ENCODE measurements at regions not wholly inside any gene's neighbourhood (a gene's known extent, or its start where the extent isn't known, plus 50 kb on each side); places are given as distances from the start of the nearest gene placed in this dataset.

- DNase-seq = peak in 1 of 2 experiments; percentile 22
These were observed 277.6 kb downstream of the BCOR start for GRCh38 chrX:39819921-39820849.

- DNase-seq = no peak
These were observed 276.6 kb downstream of the BCOR start for GRCh38 chrX:39820938-39821708.

- no peak for DNase-seq
These were observed 276.1 kb downstream of the BCOR start for GRCh38 chrX:39821709-39822095.

- no peak for DNase-seq
These were observed 275.5 kb downstream of the BCOR start for GRCh38 chrX:39822133-39822748.

- no peak for DNase-seq
These were observed 274.3 kb downstream of the BCOR start for GRCh38 chrX:39823424-39823823.

DNA sequence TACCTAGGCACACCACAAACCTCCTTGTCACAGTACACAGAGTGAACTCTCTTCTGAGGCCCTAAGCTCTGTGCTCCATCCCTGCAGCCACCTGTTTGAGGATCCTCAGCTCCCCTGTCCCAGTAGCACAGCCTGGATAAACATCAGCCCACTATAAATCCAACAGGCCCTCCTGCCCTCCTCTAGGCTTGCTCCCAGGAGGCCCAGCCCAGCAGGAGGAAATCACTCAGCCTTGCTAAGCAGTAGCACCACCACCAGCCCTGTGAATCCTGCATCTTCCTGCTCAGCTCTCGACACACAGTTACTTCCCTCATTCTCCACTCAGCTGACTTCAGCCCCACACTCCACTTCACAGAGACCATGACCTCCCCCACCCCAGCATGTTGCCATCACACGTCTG is 273.9 kb downstream of the BCOR start:
- no peak for DNase-seq

GRCh38 chrX:39826813-39827543 is 270.8 kb downstream of the BCOR start:
- DNase-seq = no peak

DNA sequence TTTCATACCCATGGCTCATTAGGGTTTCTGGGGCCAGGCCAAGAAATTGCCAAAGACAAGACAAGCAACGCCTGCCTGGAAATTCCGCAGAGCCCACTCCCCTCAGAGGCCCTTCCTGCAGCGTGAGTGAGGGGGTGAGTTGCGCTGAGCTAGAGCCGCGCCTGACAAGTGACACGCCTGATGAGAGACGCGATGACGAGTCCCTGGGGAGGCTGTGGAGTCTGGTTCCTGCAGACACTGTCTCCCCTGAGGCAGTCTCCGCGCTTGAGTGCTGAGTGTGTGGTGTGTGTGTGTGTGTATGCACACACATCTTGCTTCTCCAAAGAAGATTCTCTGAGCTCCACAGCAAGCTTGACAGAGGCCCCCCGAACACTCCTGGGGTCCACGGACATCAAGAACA is 269.8 kb downstream of the BCOR start:
- peak in 1 of 2 experiments; percentile 5 for DNase-seq

DNA sequence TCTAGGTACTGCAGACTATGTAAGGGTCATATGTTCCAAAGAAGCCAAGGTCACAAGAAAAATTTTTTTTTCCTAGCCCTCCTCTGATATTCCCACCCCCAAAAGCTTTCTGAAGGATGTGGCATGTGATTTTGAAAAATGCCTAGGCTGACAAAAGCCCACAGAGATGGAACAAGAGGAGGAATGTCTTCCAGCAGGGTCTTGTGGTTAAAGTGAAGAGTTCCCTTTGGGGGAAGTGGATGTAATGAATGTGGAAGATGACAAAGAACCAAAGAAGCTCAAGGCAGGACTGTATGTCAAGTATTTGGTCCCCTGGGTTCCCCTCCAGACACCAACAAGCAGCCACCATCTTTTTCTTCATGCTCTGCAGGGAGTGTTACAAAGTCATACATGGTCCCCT is 268.8 kb downstream of the BCOR start:
- DNase-seq = no peak

GRCh38 chrX:39829965-39830364 is 267.8 kb downstream of the BCOR start:
- no peak for DNase-seq

DNA sequence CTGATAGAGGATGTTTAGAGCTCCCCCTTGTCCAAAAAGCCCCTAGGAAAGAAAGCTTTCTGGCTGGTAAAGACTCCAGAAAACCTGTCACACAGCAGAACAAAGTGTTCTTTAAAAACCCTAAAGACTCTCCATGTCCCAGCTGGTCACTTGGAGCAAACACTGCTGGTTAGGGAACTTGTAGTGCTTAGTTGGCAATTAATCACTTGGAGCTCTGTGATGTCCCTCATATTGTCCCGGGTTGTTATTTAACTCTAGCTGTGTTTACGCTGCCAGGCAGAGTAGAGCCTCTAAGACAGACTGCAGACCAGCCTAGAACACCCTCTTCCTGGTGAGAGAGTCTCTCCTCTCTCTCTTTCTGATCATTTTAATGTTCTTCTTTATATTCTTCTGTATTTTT is 267.3 kb downstream of the BCOR start:
- DNase-seq = no peak

DNA sequence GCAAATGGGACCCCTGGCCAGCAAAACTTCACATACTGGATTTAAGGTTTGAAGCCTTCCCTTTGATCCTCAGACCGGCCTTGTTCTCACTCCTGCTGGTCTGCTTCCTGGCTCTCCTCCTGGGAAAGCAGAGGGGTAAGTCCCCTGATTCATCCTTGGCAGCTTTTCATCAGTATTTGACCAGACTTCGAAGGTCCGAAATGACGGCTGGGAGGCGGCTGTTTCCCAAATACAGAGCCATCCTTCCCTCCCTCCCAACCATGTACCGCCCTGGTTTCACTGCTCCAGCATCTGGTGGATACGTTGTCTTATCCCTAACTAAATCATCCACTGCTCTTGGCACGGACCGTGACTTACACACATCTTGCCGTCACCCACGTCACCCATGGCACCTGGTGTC is 265.5 kb downstream of the BCOR start:
- DNase-seq = no peak

GRCh38 chrX:39834600-39834999 is 263.2 kb downstream of the BCOR start:
- no peak for DNase-seq

DNA sequence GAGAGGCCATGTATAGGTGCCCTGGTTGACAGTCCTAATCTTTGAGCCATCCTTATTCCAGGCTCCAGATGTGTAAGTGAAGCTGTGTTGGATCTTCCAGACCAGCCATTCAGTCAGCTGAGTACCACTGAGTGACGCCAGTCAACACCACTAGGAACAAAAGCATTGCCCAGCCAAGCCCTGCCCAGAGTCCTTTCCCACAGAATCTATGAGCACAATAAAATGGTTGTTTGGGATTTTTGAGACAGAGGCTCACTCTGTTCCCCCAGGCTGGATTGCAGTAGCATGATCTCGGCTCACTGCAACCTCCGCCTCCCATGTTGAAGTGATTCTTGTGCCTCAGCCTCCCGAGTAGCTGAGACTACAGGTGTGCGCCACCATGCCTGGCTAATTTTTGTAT is 262.5 kb downstream of the BCOR start:
- DNase-seq = no peak

DNA sequence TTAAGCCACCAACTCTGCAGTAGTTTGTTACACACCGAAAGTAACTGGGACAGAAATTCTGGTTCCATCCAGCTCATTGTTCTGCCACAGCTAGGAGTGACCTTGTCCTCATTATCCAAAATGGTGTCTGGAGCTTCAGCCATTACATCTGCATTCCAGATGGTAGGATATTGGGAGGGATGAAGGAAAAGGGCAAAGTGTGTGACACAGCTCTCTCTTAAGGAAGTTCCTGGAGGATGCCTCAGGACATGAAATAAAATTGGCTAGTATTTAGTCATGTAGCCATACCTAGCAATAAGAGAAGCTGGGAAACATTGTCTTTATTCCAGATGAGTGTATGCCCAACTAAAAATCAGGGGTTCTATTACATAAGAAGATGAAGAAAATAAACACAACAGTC is 262.0 kb downstream of the BCOR start:
- no peak for DNase-seq

- no peak for DNase-seq
These were observed 260.8 kb downstream of the BCOR start for GRCh38 chrX:39836802-39837420.

DNA sequence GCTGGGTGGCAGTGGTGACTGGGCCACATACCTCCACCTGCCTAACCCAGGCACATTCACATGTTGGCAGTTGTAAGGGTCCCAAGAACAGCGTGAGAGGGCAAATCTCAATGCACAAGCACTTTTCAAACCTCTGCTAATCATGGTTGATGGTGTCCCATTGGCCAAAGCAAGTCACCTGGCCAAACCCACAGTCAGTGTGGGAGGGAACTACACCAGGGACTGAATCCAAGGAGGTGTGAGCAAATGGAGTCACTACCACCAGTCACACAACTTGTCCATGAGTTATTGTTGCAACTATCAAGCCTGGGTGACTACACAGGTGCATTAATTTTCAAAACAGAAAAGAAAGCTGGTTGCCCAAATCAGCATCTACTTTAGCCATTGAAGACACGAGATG is 260.1 kb downstream of the BCOR start:
- DNase-seq = no peak

DNA sequence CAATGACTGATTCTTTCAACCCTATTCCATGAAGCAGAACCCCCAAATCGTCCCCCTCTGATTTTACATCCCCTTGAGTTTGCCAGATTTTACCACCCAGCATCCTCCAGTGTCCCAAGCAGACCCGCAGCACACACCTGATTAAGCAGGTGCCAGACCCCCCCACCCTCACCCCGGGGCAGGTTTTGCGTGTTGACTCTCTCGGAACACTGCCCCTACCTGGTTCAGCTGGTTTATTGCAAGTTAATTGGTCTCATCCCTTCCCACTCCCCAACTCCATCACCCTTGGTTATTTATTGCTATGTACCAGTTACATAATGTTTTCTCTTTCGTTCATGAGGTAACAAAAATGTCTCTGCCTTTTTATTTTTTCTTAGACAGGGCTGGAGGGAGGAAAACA is 258.4 kb downstream of the BCOR start:
- DNase-seq = no peak

GRCh38 chrX:39840133-39840532 is 257.6 kb downstream of the BCOR start:
- DNase-seq = no peak

- no peak for DNase-seq
These were observed 257.1 kb downstream of the BCOR start for GRCh38 chrX:39840581-39841093.

DNA sequence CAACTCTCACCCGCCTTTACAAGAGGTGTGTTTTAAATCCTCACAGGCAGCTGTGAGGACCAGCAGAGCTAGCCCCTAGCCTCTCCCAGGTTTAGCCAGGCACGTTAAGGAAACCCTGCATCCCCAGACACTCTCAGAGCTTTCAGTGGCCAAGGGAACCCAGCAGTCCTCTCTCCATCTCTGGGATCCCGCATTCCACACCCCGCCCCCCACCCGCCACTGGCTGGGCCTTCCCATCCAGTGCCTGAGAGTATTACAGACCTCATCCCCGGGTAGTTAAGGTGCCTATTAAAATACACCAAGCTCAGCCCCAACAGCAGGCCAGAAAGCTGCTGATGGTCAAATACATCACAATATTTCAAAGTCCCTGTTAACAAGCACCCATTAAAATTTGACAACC is 256.2 kb downstream of the BCOR start:
- DNase-seq = no peak

DNA sequence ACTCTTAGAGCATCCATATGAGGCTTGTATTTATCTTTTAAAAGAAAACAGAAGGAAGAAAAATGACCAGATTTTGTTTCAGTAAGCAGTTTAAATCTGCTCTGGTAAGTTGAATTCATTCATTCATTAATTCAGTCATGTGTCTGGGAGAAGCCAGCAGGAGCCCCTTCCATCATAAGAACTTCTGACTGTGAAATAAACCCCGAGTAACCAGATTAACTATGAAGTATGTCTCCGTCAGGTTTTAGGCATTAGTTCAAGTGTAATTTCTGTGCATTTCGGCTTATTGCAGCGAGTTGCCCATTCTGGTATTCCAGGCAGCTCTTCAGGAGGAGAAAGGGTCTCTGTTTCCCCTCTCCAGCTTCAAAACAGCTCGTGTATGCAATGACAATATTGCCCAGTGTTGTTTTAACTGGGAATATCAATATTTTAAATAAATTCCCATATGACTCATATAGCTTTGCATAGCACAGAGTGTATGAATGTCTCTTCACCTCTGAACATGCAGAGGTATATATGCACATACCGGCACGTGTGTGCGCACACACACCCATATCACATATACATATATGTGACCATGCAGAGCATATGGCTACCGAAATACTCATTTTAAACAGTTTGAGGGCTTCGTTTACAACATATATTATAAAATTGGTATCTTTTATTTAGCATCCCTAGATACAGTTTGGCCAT is 255.3 kb downstream of the BCOR start:
- no peak for DNase-seq
